WTC11 (cell line): ENCODE measurements at regions not wholly inside any gene's neighbourhood (a gene's known extent, or its start where the extent isn't known, plus 50 kb on each side); places are given as distances from the start of the nearest gene placed in this dataset.
"Not testable (repeated sequence)": the region's sequence is repeated elsewhere in the genome, so short reads cannot be mapped to it uniquely, and the experiment has no call there.

Experiments used
- ATAC-seq: fragments of 200-7000 bp; cut with Tn5 transposase; 2 replicates; pipeline ENCODE4 v1.10.0; 2021; ENCODE audit warnings: mild to moderate bottlenecking, moderate library complexity
- CTCF ChIA-PET: fragments of 300-600 bp; sonication (Branson Sonifier 250); formaldehyde crosslinking; loops from one replicate; lab custom pipeline; 2021; ENCODE audit warnings: antibody characterized with exemption; lab: Charles Lee
- POLR2A ChIA-PET: fragments of 350-600 bp; sonication (Branson Sonifier 250); formaldehyde crosslinking; loops from one replicate; lab custom pipeline; 2021; ENCODE audit warnings: antibody characterized with exemption; lab: Charles Lee
- DNase-seq: peaks from one replicate; pipeline ENCODE4 v3.0.0; 2021; ENCODE audit warnings: low spot score
- H3K27ac Mint-ChIP-seq: 2 replicates; pipeline ENCODE4 v1.8.0; 2021; ENCODE audit warnings: mixed read lengths
- H3K27me3 Mint-ChIP-seq: 2 replicates; pipeline ENCODE4 v1.8.0; 2021; ENCODE audit warnings: low read depth, mild to moderate bottlenecking, moderate library complexity, mixed read lengths
- H3K36me3 Mint-ChIP-seq: 2 replicates; pipeline ENCODE4 v1.8.0; 2021; ENCODE audit warnings: mixed read lengths
- H3K4me1 Mint-ChIP-seq: 2 replicates; pipeline ENCODE4 v1.8.0; 2022; ENCODE audit warnings: mixed read lengths
- H3K4me3 Mint-ChIP-seq: 2 replicates; pipeline ENCODE4 v1.8.0; 2021; ENCODE audit warnings: mild to moderate bottlenecking, moderate library complexity, mixed read lengths
- H3K9me3 Mint-ChIP-seq: 2 replicates; pipeline ENCODE4 v1.8.0; 2021; ENCODE audit warnings: mixed read lengths
- ARID4B ChIP-seq: sonication (generic); formaldehyde crosslinking; IDR thresholded peaks from 2 replicates; pipeline ENCODE4 v1.8.0; 2023; ENCODE audit warnings: missing genetic modification reagents, mild to moderate bottlenecking, borderline replicate concordance
- E2F4 ChIP-seq: sonication (generic); formaldehyde crosslinking; IDR thresholded peaks from 2 replicates; pipeline ENCODE4 v1.8.1; 2022; ENCODE audit warnings: low read depth, mild to moderate bottlenecking, moderate library complexity, missing genetic modification reagents, borderline replicate concordance
- E2F5 ChIP-seq: sonication (generic); formaldehyde crosslinking; IDR thresholded peaks from 2 replicates; pipeline ENCODE4 v1.8.1; 2022; ENCODE audit warnings: mild to moderate bottlenecking, moderate library complexity, missing genetic modification reagents
- EMX1 ChIP-seq: fragments of 250-450 bp; sonication (Bioruptor Pico); IDR thresholded peaks from 2 replicates; pipeline ENCODE4 v1.8.0; 2021; ENCODE audit warnings: mild to moderate bottlenecking
- ERG ChIP-seq: fragments of 250-450 bp; sonication (Bioruptor Pico); IDR thresholded peaks from 2 replicates; pipeline ENCODE4 v1.8.0; 2021; ENCODE audit warnings: mild to moderate bottlenecking
- FOXJ3 ChIP-seq: sonication (generic); formaldehyde crosslinking; IDR thresholded peaks from 2 replicates; pipeline ENCODE4 v1.9.0; 2021; ENCODE audit warnings: missing genetic modification reagents, mild to moderate bottlenecking, borderline replicate concordance
- GTF2I ChIP-seq: fragments of 250-450 bp; sonication (Bioruptor Pico); conservative IDR thresholded peaks from 2 replicates; pipeline ENCODE4 v1.4.0; 2021; ENCODE audit warnings: mild to moderate bottlenecking
- JUN ChIP-seq: sonication (generic); formaldehyde crosslinking; IDR thresholded peaks from 2 replicates; pipeline ENCODE4 v1.8.0; 2023; ENCODE audit warnings: mild to moderate bottlenecking, missing genetic modification reagents
- MXD4 ChIP-seq: fragments of 250-450 bp; sonication (Bioruptor Pico); IDR thresholded peaks from 2 replicates; pipeline ENCODE4 v1.8.0; 2021; ENCODE audit warnings: mild to moderate bottlenecking, moderate library complexity, borderline replicate concordance
- NR3C1 ChIP-seq: sonication (generic); formaldehyde crosslinking; conservative IDR thresholded peaks from 2 replicates; pipeline ENCODE4 v1.8.1; 2023; ENCODE audit warnings: low read depth, mild to moderate bottlenecking, missing genetic modification reagents
- PRDM15 ChIP-seq: sonication (generic); formaldehyde crosslinking; IDR thresholded peaks from 2 replicates; pipeline ENCODE4 v1.8.0; 2022; ENCODE audit warnings: missing genetic modification reagents
- SMAD3 ChIP-seq: sonication (generic); formaldehyde crosslinking; IDR thresholded peaks from 2 replicates; pipeline ENCODE4 v1.8.0; 2022; ENCODE audit warnings: missing genetic modification reagents, mild to moderate bottlenecking, borderline replicate concordance
- SOX15 ChIP-seq: fragments of 250-450 bp; sonication (Bioruptor Pico); IDR thresholded peaks from 2 replicates; pipeline ENCODE4 v1.9.0; 2021; ENCODE audit warnings: mild to moderate bottlenecking
- STAT6 ChIP-seq: sonication (generic); formaldehyde crosslinking; conservative IDR thresholded peaks from 2 replicates; pipeline ENCODE4 v1.8.1; 2023; ENCODE audit warnings: mild to moderate bottlenecking, low read depth, missing genetic modification reagents, moderate library complexity
- TEAD1 ChIP-seq: sonication (generic); formaldehyde crosslinking; IDR thresholded peaks from 2 replicates; pipeline ENCODE4 v1.8.0; 2022; ENCODE audit warnings: mild to moderate bottlenecking, missing genetic modification reagents
- TEAD4 ChIP-seq: sonication (generic); formaldehyde crosslinking; IDR thresholded peaks from 2 replicates; pipeline ENCODE4 v1.8.0; 2022; ENCODE audit warnings: mild to moderate bottlenecking, missing genetic modification reagents
- USF1 ChIP-seq: sonication (generic); formaldehyde crosslinking; IDR thresholded peaks from 2 replicates; pipeline ENCODE4 v1.8.0; 2022; ENCODE audit warnings: mild to moderate bottlenecking, missing genetic modification reagents

GRCh38 chrX:90848595-90848994 lies 586.0 kb upstream of the PABPC5 start:
- ATAC-seq, H3K4me1 Mint-ChIP-seq, CTCF ChIA-PET: not testable (repeated sequence)

GRCh38 chrX:90883479-90883878 lies 551.2 kb upstream of the PABPC5 start:
- ATAC-seq = no peak

More at GRCh38 chrX:90848595-90848994, 586.0 kb upstream of the PABPC5 start:
- H3K9me3 Mint-ChIP-seq, H3K4me3 Mint-ChIP-seq, H3K27ac Mint-ChIP-seq, DNase-seq, H3K36me3 Mint-ChIP-seq, POLR2A ChIA-PET, H3K27me3 Mint-ChIP-seq: not testable (repeated sequence)

More at GRCh38 chrX:90883479-90883878, 551.2 kb upstream of the PABPC5 start:
- Mint-ChIP-seq H3K27ac (no peak overlapping the region), H3K36me3 (peaks cover 10% of the 10 kb centered on the region), H3K4me1 (no peaks in the 10 kb centered on the region), H3K9me3 (peaks cover 22% of the 10 kb centered on the region), H3K4me3 (no peak overlapping the region), H3K27me3 (no peaks in the 10 kb centered on the region)
- no peak for DNase-seq
- ChIA-PET POLR2A (no interaction called here), CTCF (no interaction called here)
- TF ChIP-seq E2F4 (CRISPR knock-in tag) = no peak
- no peak for TF ChIP-seq GTF2I (CRISPR knock-in tag)
- no peak for TF ChIP-seq TEAD4 (CRISPR knock-in tag)
- no peak for TF ChIP-seq STAT6 (CRISPR knock-in tag)
- TF ChIP-seq NR3C1 (CRISPR knock-in tag) = no peak
- TF ChIP-seq JUN (CRISPR knock-in tag) = no peak
- TF ChIP-seq E2F5 = no peak
- TF ChIP-seq SMAD3 (CRISPR knock-in tag) = no peak
- no peak for TF ChIP-seq ARID4B (CRISPR knock-in tag)
- no peak for TF ChIP-seq USF1 (CRISPR knock-in tag)
- no peak for TF ChIP-seq ERG (CRISPR knock-in tag)
- TF ChIP-seq SOX15 (CRISPR knock-in tag) = no peak
- TF ChIP-seq PRDM15 = no peak
- TF ChIP-seq MXD4 (CRISPR knock-in tag) = no peak
- TF ChIP-seq TEAD1 (CRISPR knock-in tag) = no peak
- no peak for TF ChIP-seq FOXJ3 (CRISPR knock-in tag)
- no peak for TF ChIP-seq EMX1 (CRISPR knock-in tag)
